T-helper 17 cell (primary cell): ENCODE measurements at regions not wholly inside any gene's neighbourhood (a gene's known extent, or its start where the extent isn't known, plus 50 kb on each side); places are given as distances from the start of the nearest gene placed in this dataset.

Source experiments
- ATAC-seq: fragments of 150-1000 bp; cut with Tn5 transposase; 2 replicates; pipeline ENCODE4 v1.10.0; 2021; ENCODE audit warnings: mild to moderate bottlenecking, moderate library complexity
- DNase-seq, 3 donors: peaks; one replicate each; pipeline versions ENCODE4 v3.0.0 to v3.0.0-alpha.2; 2020 to 2021
- H3K9me3 ChIP-seq: one replicate; pipeline ENCODE4 v1.7.0; 2013; ENCODE audit warnings: low read length, mild to moderate bottlenecking; ENCODE audit not compliant: control insufficient read depth, poor library complexity, severe bottlenecking
- H3K27ac Mint-ChIP-seq: one replicate; pipeline ENCODE4 v1.8.0; 2022; ENCODE audit warnings: mild to moderate bottlenecking, moderate library complexity, mixed read lengths
- H3K27me3 Mint-ChIP-seq: one replicate; pipeline ENCODE4 v1.8.0; 2022; ENCODE audit warnings: mixed read lengths
- H3K36me3 Mint-ChIP-seq: one replicate; pipeline ENCODE4 v1.8.0; 2022; ENCODE audit warnings: low read depth, mixed read lengths
- H3K4me1 Mint-ChIP-seq: one replicate; pipeline ENCODE4 v1.8.0; 2022; ENCODE audit warnings: mild to moderate bottlenecking, mixed read lengths
- H3K4me3 Mint-ChIP-seq: one replicate; pipeline ENCODE4 v1.8.0; 2022; ENCODE audit warnings: mild to moderate bottlenecking, moderate library complexity, mixed read lengths

DNA sequence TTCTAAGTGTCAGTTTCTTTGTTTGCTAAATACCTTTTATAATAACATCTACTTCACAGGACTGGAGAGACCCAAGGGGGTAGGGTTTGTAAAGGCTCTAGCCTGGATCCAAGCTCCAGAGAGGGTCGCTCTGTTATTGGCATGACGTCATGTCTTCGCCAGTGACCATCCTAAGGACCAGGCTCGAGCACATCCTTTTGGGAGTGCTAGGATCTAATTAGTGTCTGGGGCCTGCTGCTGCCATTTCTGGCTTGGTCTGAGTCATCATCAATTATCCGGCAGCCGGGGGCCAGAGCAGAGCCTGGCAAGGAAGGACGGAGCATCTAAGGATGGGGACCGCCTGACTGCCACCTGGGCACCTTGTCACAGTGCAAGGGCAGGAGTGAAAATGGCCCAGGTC is 153.0 kb downstream of the NSG2 start:
- peaks cover 4% of the 10 kb centered on the region for H3K27me3 Mint-ChIP-seq
- H3K27ac Mint-ChIP-seq: no peak overlapping the region
- H3K4me3 Mint-ChIP-seq: no peak overlapping the region
- no peaks in the 10 kb centered on the region for H3K9me3 ChIP-seq
- H3K36me3 Mint-ChIP-seq: no peaks in the 10 kb centered on the region
- no peak for ATAC-seq
- no peaks in the 10 kb centered on the region for H3K4me1 Mint-ChIP-seq
- no peak for DNase-seq

DNA sequence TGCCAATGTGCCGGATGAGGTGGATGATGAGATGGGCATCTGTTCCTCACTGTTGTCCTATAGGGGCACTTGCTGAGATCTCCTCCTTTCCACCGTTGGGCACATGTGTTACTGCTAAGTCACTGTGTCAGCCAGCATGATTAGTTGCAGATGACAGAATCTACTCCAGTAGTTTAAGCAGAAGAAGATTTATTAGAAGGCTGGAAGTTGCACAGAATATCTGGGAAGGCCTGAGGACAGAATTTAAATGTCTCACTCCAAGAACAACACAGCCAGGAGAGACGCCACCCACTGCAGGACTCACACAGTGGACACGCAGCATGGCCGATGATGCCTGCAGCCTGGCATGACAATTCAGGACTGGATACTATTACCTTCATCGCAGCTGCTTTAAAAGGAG is 157.5 kb downstream of the NSG2 start:
- DNase-seq (no peak), ATAC-seq (no peak)
- Mint-ChIP-seq H3K27ac (no peak overlapping the region), H3K4me1 (no peaks in the 10 kb centered on the region), H3K36me3 (no peaks in the 10 kb centered on the region), H3K27me3 (no peaks in the 10 kb centered on the region), H3K4me3 (no peak overlapping the region)
- no peaks in the 10 kb centered on the region for H3K9me3 ChIP-seq

DNA sequence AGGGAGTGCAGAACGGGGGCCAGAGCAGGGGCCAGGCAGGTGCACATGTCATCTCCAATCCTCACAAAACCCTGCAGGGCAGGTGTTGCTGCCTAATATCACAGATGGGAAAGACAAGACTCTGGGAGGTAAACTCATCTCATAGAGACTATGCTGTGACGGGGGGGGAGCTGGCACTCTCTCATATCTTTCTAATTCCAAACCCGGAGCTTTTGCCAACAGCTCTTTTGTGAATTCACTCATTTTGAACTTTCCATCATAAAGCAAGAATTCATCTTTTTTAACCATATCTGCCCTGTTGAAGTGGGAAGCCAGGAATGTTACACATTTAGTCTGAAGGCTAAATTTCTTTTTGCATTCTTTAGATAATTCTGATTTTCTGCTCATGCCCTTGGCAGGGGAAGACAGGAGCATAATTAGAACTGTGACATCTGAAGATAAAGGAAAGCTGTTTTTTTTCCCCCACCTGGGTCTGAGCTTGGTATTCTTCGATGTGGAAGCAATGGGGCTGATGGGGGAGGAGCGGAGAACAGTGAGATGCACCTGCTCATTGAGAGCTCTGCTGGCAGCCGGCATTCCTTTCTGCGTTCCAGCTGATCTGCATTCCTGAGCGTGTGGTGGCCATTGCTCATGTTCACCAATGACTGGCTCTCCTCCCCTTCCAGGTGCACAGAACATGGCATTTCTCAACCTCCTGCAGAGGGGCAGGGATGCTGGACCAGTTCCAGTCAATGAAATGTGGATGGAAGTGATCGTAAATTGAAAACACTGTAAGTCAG is 159.2 kb downstream of the NSG2 start:
- Mint-ChIP-seq H3K36me3 (no peaks in the 10 kb centered on the region), H3K27ac (no peak overlapping the region), H3K4me1 (no peaks in the 10 kb centered on the region), H3K4me3 (no peak overlapping the region), H3K27me3 (no peaks in the 10 kb centered on the region)
- no peak for DNase-seq
- ATAC-seq: no peak
- no peaks in the 10 kb centered on the region for H3K9me3 ChIP-seq

DNA sequence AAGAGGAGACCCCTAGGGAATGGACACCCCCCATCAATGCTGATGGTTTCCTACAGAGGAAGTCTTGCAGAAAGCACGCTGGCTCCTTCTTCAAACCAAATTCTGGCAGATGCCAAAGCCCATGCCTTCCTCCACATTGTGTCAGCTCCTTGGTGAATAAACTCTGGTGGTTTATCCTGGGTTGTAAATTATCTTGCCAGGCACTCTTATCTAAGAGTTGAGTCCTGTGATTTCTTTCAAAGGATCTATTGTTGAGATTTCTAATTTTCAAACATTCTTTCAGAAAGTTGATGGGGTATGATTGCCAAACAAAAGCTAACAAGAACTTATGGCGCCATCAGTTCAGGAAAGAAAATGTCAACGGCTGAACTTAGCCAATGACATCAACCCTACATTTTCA is 160.4 kb downstream of the NSG2 start:
- no peak for ATAC-seq
- H3K4me1 Mint-ChIP-seq: no peaks in the 10 kb centered on the region
- H3K27ac Mint-ChIP-seq: no peak overlapping the region

DNA sequence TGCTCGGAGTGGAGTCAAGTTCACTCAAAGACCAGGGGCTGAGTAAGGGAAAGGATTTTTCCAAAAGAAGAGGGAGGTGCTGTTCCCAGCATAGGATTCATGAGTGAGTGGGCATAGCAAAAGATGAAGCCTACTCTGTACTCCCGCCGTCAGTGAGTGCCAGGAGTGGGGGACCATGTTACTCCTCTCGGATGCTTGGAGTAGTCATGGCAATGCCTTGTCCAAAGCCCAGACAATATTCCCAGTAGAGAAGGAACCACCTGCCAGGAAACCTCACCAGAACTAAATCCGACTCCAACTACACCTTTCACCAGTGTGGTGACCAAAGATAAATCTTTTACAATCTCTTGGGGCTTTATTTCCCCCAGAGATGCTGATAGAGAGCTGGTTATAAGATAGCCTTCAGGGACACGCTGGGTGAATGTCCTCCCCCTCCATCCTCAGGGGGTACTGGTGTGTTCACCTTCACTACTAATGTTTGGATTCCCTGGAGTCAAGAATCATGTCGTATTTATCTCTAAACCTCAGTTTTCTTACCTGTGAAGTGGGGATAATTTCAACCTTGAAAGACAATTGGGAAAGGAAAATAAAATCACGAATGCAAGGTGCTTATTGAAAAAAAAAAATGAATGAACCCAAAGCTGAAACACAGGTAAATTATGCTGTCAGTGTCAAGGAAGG is 165.2 kb downstream of the NSG2 start:
- H3K4me1 Mint-ChIP-seq: no peaks in the 10 kb centered on the region
- no peak for DNase-seq
- no peaks in the 10 kb centered on the region for H3K36me3 Mint-ChIP-seq
- H3K27me3 Mint-ChIP-seq: peaks cover 18% of the 10 kb centered on the region
- H3K4me3 Mint-ChIP-seq: no peak overlapping the region
- H3K27ac Mint-ChIP-seq: no peak overlapping the region
- H3K9me3 ChIP-seq: no peaks in the 10 kb centered on the region
- ATAC-seq: no peak

More for the DNA sequence above, 160.4 kb downstream of the NSG2 start:
- Mint-ChIP-seq H3K27me3 (peaks cover 6% of the 10 kb centered on the region), H3K36me3 (no peaks in the 10 kb centered on the region), H3K4me3 (no peak overlapping the region)
- no peaks in the 10 kb centered on the region for H3K9me3 ChIP-seq
- DNase-seq: no peak

DNA sequence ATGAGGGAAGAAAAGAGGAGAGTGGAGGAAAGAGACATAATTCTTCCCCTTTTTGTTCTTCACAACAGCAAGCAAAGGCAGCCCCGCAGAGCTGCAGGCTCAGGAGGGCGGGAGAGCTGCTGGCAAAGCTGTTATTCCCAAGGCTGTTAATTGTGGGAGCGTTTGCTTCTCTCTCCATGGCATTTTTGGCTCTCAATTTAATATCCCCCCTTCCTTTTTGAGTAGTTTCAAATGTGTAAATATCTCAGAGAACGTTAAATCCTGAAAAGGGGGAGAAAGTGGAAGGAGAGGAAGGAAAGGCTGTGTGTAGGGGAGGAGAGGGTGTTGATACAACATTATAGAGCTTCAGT is 165.7 kb downstream of the NSG2 start:
- Mint-ChIP-seq H3K4me1 (no peaks in the 10 kb centered on the region), H3K4me3 (no peak overlapping the region), H3K27me3 (peaks cover 20% of the 10 kb centered on the region), H3K36me3 (no peaks in the 10 kb centered on the region), H3K27ac (no peak overlapping the region)
- ATAC-seq: no peak
- no peaks in the 10 kb centered on the region for H3K9me3 ChIP-seq
- no peak for DNase-seq

DNA sequence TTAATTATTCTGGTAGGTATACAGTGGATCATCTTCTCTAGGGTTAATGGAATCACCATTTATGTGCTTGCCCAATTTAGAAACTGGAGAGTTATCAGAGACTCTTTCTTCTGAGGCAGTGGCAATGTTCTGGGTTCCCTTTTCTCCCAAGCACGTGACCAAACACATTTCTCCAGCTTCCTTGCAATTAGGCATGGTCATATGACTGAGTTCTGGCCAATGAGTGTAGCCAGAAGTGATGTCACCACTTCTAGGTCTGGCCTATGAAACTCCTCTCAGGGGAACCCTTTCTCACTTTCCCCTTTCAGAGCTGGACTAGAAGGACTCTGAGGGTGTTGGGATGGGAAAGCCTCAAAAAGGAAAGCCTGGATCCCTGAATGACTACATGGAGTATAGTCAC is 172.0 kb downstream of the NSG2 start:
- H3K36me3 Mint-ChIP-seq: no peaks in the 10 kb centered on the region
- no peak for ATAC-seq
- H3K9me3 ChIP-seq: no peaks in the 10 kb centered on the region
- no peak overlapping the region for H3K27ac Mint-ChIP-seq
- no peaks in the 10 kb centered on the region for H3K4me1 Mint-ChIP-seq
- no peak overlapping the region for H3K4me3 Mint-ChIP-seq
- peaks cover 11% of the 10 kb centered on the region for H3K27me3 Mint-ChIP-seq
- no peak for DNase-seq

DNA sequence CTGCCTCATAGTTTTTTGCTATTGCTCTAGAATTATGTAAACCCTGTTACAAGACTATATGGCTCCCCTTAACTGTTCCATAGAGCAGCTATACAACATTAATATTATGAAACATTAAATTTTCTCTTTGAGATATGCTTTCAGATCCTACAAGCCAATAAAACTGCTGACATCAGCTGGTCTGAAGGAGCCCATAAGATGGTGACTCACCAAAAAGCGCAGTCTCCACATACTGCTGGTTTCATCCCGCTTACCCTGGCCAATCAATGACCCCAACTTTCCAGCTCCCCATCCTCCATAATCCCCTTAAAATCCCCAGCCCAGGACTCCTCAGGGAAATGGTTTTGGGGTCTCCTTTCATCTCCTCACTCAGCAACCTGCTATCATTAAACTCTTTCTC is 172.7 kb downstream of the NSG2 start:
- no peak overlapping the region for H3K27ac Mint-ChIP-seq
- no peak overlapping the region for H3K4me3 Mint-ChIP-seq
- no peaks in the 10 kb centered on the region for H3K36me3 Mint-ChIP-seq
- no peak for DNase-seq
- no peaks in the 10 kb centered on the region for H3K9me3 ChIP-seq
- no peak for ATAC-seq
- H3K4me1 Mint-ChIP-seq: no peaks in the 10 kb centered on the region
- peaks cover 11% of the 10 kb centered on the region for H3K27me3 Mint-ChIP-seq

DNA sequence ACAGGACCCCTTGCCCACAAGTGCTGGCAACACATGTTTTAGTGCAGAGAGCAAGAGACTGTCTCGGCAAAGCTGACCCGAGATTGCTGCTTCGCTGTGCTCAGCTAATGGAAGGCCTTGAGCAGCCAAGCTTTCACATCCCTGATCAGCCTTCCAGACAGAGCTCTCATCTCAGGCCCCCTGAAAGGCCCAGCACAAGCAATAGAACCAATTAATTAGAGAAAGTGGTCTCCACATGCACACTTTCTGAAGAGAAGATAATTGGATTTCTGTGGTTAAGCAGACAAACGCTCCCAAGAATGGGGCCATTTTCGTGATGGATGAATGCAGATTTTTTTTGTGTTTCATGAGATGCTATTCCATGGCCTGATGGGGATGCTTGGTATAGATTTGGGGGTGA is 174.9 kb downstream of the NSG2 start:
- no peaks in the 10 kb centered on the region for H3K4me1 Mint-ChIP-seq
- DNase-seq (no peak), ATAC-seq (no peak)
- H3K36me3 Mint-ChIP-seq: no peaks in the 10 kb centered on the region
- H3K4me3 Mint-ChIP-seq: no peak overlapping the region
- H3K27me3 Mint-ChIP-seq: peaks cover 11% of the 10 kb centered on the region
- no peaks in the 10 kb centered on the region for H3K9me3 ChIP-seq
- H3K27ac Mint-ChIP-seq: no peak overlapping the region

DNA sequence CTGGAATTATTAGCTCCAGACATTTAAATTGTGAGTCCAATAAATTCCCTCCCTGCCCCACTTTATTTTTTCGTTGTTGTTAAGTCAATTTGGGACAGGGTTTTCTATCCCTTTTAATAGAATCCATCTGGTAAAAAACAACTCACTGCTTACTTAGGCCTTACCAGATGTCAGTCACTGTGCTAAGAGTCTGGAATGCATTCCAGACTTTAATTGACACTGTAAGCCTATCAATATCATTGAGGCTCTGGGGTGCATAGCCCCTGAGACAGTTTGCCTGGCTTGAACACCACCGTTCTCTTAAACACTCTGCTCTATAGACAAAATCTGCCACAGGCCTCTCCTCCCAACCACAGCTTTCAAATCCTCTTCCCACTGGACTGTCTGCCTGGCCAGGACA is 175.9 kb downstream of the NSG2 start:
- Mint-ChIP-seq H3K36me3 (no peaks in the 10 kb centered on the region), H3K27ac (no peak overlapping the region), H3K4me1 (no peaks in the 10 kb centered on the region), H3K27me3 (peaks cover 7% of the 10 kb centered on the region), H3K4me3 (no peak overlapping the region)
- H3K9me3 ChIP-seq: no peaks in the 10 kb centered on the region
- ATAC-seq (no peak), DNase-seq (no peak)

DNA sequence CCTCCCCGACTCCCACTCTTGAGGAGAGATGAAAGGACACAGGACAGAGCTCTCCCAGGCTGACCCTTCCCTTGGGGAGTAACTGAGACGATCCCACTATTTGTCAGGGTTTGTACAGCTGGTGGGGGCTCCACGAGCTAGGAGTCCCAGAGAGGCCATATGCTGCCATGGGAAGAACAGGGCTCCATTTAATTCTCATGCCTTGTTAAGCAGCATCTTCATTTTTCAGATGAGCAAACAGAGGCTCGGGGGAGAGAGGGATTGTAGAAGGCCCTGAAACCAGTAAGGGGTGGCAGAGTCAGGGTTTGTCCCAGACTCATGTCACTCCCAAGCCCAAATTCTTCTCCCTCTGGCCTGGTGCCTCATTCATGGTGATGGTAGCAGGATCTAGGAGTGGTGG is 176.4 kb downstream of the NSG2 start:
- no peak overlapping the region for H3K4me3 Mint-ChIP-seq
- no peak for DNase-seq
- H3K9me3 ChIP-seq: no peaks in the 10 kb centered on the region
- ATAC-seq: no peak
- H3K36me3 Mint-ChIP-seq: no peaks in the 10 kb centered on the region
- H3K27ac Mint-ChIP-seq: no peak overlapping the region
- peaks cover 10% of the 10 kb centered on the region for H3K27me3 Mint-ChIP-seq
- no peaks in the 10 kb centered on the region for H3K4me1 Mint-ChIP-seq

DNA sequence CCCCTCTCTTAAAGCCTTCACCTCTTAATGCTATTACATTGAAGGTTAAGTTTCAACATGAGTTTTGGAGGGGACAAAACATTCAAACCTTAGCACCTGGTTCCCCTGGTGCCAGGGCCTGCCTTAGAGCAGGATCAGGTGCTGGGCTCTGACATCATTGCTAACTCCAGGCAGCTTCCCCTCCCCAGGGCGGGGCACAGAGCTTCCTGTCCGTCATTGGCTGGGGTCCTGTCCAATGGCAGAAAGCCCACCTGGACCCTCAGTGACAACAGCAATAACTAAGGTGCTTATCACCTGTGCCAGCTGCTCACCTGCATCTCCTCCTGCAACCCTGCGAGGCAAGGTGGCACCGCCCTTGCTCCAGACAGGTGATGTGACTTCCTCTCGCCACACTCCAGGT is 177.4 kb downstream of the NSG2 start:
- no peak overlapping the region for H3K27ac Mint-ChIP-seq
- ATAC-seq (no peak), DNase-seq (no peak)
- H3K36me3 Mint-ChIP-seq: no peaks in the 10 kb centered on the region
- H3K4me3 Mint-ChIP-seq: no peak overlapping the region
- peaks cover 17% of the 10 kb centered on the region for H3K27me3 Mint-ChIP-seq
- H3K4me1 Mint-ChIP-seq: no peaks in the 10 kb centered on the region
- no peaks in the 10 kb centered on the region for H3K9me3 ChIP-seq

DNA sequence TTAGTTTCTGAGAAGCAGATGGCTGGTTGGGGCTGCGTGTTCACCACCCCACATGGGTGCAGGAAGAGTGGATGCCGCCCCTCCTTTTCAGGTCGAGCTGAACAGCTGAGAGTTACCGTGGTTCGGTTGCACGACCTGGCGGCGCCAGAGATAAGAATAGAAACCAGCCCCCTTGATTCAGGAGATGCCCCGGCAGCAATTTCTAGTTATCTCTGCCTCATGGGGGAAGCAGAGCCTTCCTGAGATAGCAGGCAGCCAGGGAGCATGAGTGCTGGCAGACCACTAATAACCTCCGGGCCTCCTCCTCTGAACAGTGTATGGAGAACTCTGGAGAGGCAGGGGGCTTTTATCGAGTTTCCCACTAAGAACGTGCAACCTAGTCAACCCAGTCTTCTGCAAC is 177.8 kb downstream of the NSG2 start:
- ATAC-seq (no peak), DNase-seq (no peak)
- Mint-ChIP-seq H3K27me3 (peaks cover 17% of the 10 kb centered on the region), H3K4me3 (no peak overlapping the region), H3K4me1 (no peaks in the 10 kb centered on the region), H3K36me3 (no peaks in the 10 kb centered on the region), H3K27ac (no peak overlapping the region)
- no peaks in the 10 kb centered on the region for H3K9me3 ChIP-seq

DNA sequence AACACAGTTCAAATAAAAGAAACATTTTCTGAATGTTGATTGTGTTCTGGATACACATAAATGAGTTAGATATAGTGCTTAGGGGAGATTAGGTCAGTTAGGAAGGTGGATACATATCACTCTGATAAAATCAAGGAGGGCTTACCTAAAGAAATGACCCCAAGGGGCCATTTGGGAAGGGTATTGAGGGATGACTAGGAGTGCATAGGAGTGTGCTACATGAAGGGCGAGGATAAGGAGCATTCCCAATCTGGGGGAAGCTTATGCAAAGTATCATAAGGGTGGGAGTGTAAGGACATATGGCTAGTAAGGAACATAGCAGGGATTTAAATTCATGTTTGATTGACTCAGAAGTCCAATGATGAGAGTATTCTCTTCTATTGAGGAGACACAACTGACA is 183.6 kb downstream of the NSG2 start:
- H3K4me3 Mint-ChIP-seq: no peak overlapping the region
- DNase-seq: no peak
- no peak overlapping the region for H3K27ac Mint-ChIP-seq
- no peaks in the 10 kb centered on the region for H3K4me1 Mint-ChIP-seq
- no peak for ATAC-seq
- no peaks in the 10 kb centered on the region for H3K36me3 Mint-ChIP-seq
- H3K27me3 Mint-ChIP-seq: peaks cover 11% of the 10 kb centered on the region
- H3K9me3 ChIP-seq: no peaks in the 10 kb centered on the region
